Endothelial cell of umbilical vein (primary cell): ENCODE measurements at regions not wholly inside any gene's neighbourhood (a gene's known extent, or its start where the extent isn't known, plus 50 kb on each side); places are given as distances from the start of the nearest gene placed in this dataset.

Source experiments
- EZH2 ChIP-seq: IDR thresholded peaks from 2 replicates; pipeline ENCODE4 v1.6.1; 2012; ENCODE audit warnings: borderline replicate concordance, low read depth, mild to moderate bottlenecking, moderate library complexity, low read length, inconsistent platforms; ENCODE audit not compliant: severe bottlenecking
- POLR2A ChIP-seq: IDR thresholded peaks from 2 replicates; pipeline ENCODE4 v1.6.1; 2012; ENCODE audit warnings: low read depth, mild to moderate bottlenecking, control low read depth, low read length
- TF ChIP-seq, protein P1 (sequence below), 2 donors: IDR thresholded peaks; 1 replicate in 1 of 2; 2 replicates in 1 of 2; pipeline ENCODE4 v1.5.1; 2011; ENCODE audit warnings: low read length in 2 of 2, mild to moderate bottlenecking in 2 of 2, moderate library complexity in 2 of 2, control low read depth in 1 of 2, inconsistent platforms in 1 of 2, low read depth in 1 of 2; ENCODE audit not compliant: insufficient read depth in 1 of 2; ENCODE audit errors: extremely low read depth in 1 of 2
- TF ChIP-seq, protein P2 (sequence below): IDR thresholded peaks from 2 replicates; pipeline ENCODE4 v1.6.1; 2011; ENCODE audit not compliant: insufficient read depth, insufficient read length

DNA sequence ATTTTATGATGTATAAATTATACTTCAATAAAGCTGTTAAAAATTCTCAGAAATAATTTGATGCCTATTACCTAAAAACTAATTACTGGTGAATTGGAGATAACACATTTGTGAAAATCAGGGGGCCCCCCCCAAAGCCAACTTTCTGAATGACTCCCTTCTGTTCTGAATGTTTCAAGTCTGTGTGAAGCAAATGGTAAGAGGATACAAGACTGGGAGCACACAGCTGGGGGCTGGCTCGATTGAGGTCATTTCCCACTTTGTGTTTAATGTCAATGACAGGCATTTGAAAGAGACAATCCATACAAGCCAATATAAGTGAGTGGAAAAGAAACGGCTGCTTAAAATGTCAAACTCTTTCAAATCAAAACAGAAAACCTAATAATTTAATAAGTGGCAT lies 155.8 kb downstream of the SH2D1A start:
- TF ChIP-seq, protein P1, sequence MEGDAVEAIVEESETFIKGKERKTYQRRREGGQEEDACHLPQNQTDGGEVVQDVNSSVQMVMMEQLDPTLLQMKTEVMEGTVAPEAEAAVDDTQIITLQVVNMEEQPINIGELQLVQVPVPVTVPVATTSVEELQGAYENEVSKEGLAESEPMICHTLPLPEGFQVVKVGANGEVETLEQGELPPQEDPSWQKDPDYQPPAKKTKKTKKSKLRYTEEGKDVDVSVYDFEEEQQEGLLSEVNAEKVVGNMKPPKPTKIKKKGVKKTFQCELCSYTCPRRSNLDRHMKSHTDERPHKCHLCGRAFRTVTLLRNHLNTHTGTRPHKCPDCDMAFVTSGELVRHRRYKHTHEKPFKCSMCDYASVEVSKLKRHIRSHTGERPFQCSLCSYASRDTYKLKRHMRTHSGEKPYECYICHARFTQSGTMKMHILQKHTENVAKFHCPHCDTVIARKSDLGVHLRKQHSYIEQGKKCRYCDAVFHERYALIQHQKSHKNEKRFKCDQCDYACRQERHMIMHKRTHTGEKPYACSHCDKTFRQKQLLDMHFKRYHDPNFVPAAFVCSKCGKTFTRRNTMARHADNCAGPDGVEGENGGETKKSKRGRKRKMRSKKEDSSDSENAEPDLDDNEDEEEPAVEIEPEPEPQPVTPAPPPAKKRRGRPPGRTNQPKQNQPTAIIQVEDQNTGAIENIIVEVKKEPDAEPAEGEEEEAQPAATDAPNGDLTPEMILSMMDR (IDR thresholded peaks at IDR 0.05; ENCODE audit: extremely low read depth in 1 of 2, insufficient read depth in 1 of 2, low read depth in 1 of 2, low read length in 2 of 2), result no peak
- TF ChIP-seq, protein P2, sequence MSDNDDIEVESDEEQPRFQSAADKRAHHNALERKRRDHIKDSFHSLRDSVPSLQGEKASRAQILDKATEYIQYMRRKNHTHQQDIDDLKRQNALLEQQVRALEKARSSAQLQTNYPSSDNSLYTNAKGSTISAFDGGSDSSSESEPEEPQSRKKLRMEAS, result no peak
- TF ChIP-seq EZH2 (no peak), POLR2A (no peak)
